HepG2 (cell line): ENCODE measurements at regions not wholly inside any gene's neighbourhood (a gene's known extent, or its start where the extent isn't known, plus 50 kb on each side); places are given as distances from the start of the nearest gene placed in this dataset.

Source experiments
- ATAC-seq: fragments of 200-7000 bp; cut with Tn5 transposase; 3 replicates; pipeline ENCODE4 v1.9.1; 2020; ENCODE audit warnings: mild to moderate bottlenecking, moderate library complexity
- BruUV-seq: library from RNA; stranded (reverse); fragments of 400-500 nt; replicated peaks from 2 replicates; lab custom pipeline; 2021; lab: Mats Ljungman, UMichigan
- CTCF ChIA-PET: fragments of 300-600 bp; formaldehyde crosslinking; extraction: SDS; loops from one replicate; lab custom pipeline; 2021; ENCODE audit warnings: low total read pairs, inconsistent platforms, low intra/inter-chr PET ratio; lab: Yijun Ruan, JAX
- POLR2A ChIA-PET: fragments of 350-600 bp; sonication (Branson Sonifier 250); formaldehyde crosslinking; loops from one replicate; lab custom pipeline; 2020; ENCODE audit warnings: antibody characterized with exemption, inconsistent platforms; lab: Yijun Ruan, JAX
- DNase-seq: peaks from one replicate; pipeline ENCODE4 v3.0.0-alpha.2; 2015; ENCODE audit warnings: low spot score
- FAIRE-seq: peaks from 3 replicates; lab custom pipeline; 2011; peaks lifted over from hg19 to GRCh38; lab: Jason Lieb, UNC
- H2AFZ ChIP-seq: one replicate; pipeline ENCODE4 v1.6.1; 2011; ENCODE audit warnings: low read length, inconsistent platforms
- H3K27ac ChIP-seq: fragments of 300-600 bp; 3 replicates; pipeline ENCODE4 v1.8.0; 2011; ENCODE audit warnings: mixed run types, mild to moderate bottlenecking, mixed read lengths, low read length, inconsistent platforms; ENCODE audit not compliant: insufficient read depth; ENCODE audit errors: extremely low read length
- H3K27me3 ChIP-seq, 2 experiments: fragments of 200-600 bp in 1 of 2; 2 replicates in 1 of 2; 3 replicates in 1 of 2; pipeline versions ENCODE4 v1.6.0 to v1.8.0; 2011; ENCODE audit warnings: low read length in 2 of 2, mild to moderate bottlenecking in 2 of 2, moderate library complexity in 2 of 2, inconsistent platforms in 1 of 2; ENCODE audit not compliant: insufficient read depth in 2 of 2, control insufficient read depth in 1 of 2
- H3K36me3 ChIP-seq, 2 experiments: fragments of 200-600 bp in 1 of 2; replicated peaks in 1 of 2; 2 replicates in 1 of 2; 3 replicates in 1 of 2; pipeline versions ENCODE4 v1.5.1 to v1.8.0; 2011; ENCODE audit warnings: low read length in 2 of 2, inconsistent platforms in 1 of 2; ENCODE audit not compliant: insufficient read depth in 2 of 2, control insufficient read depth in 1 of 2
- H3K4me1 ChIP-seq: 2 replicates; pipeline ENCODE4 v1.5.1; 2012; ENCODE audit warnings: low read length, inconsistent platforms; ENCODE audit not compliant: insufficient read depth
- H3K4me2 ChIP-seq: 2 replicates; pipeline ENCODE4 v1.6.0; 2011; ENCODE audit warnings: low read depth, low read length, inconsistent platforms
- H3K4me3 ChIP-seq, 3 experiments: fragments of 200-600 bp in 1 of 3; sonication (generic), shearing (Covaris generic) in 1 of 3; replicated peaks in 1 of 3; 2 replicates each; pipeline ENCODE4 v1.5.1; 2011 to 2016; ENCODE audit warnings: low read length in 3 of 3, inconsistent platforms in 2 of 3, low read depth in 2 of 3, mild to moderate bottlenecking in 2 of 3, control low read depth in 1 of 3, mixed read lengths in 1 of 3; ENCODE audit not compliant: insufficient read depth in 1 of 3
- H3K79me2 ChIP-seq: one replicate; pipeline ENCODE4 v1.6.1; 2011; ENCODE audit warnings: low read length, inconsistent platforms; ENCODE audit not compliant: insufficient read depth
- H3K9ac ChIP-seq: 2 replicates; pipeline ENCODE4 v1.6.0; 2011; ENCODE audit warnings: mild to moderate bottlenecking, low read depth, low read length, inconsistent platforms; ENCODE audit not compliant: insufficient read depth
- H3K9me3 ChIP-seq: 2 replicates; pipeline ENCODE4 v1.5.1; 2012; ENCODE audit warnings: mild to moderate bottlenecking, low read length
- H4K20me1 ChIP-seq: 2 replicates; pipeline ENCODE4 v1.6.0; 2011; ENCODE audit warnings: inconsistent platforms, mild to moderate bottlenecking, low read length, moderate library complexity; ENCODE audit not compliant: insufficient read depth
- CERS6 ChIP-seq: sonication (generic); formaldehyde crosslinking; IDR thresholded peaks from 2 replicates; pipeline ENCODE4 v1.5.0; 2020; ENCODE audit warnings: missing genetic modification reagents
- CSRNP1 ChIP-seq: sonication (generic); formaldehyde crosslinking; IDR thresholded peaks from 2 replicates; pipeline ENCODE4 v1.8.1; 2023; ENCODE audit warnings: mild to moderate bottlenecking, missing genetic modification reagents
- NFATC3 ChIP-seq: sonication (generic); formaldehyde crosslinking; IDR thresholded peaks from 2 replicates; pipeline ENCODE4 v1.5.1; 2020; ENCODE audit warnings: mild to moderate bottlenecking, missing genetic modification reagents
- SALL1 ChIP-seq: sonication (generic); formaldehyde crosslinking; IDR thresholded peaks from 2 replicates; pipeline ENCODE4 v1.8.0; 2022; ENCODE audit warnings: mild to moderate bottlenecking, missing genetic modification reagents
- SMC3 ChIP-seq: IDR thresholded peaks from 2 replicates; pipeline ENCODE4 v1.6.1; 2011; ENCODE audit warnings: low read length, improper control_type of control experiment
- SNAPC5 ChIP-seq: sonication (generic); formaldehyde crosslinking; IDR thresholded peaks from 2 replicates; pipeline ENCODE4 v1.8.1; 2023; ENCODE audit warnings: mild to moderate bottlenecking, missing genetic modification reagents, borderline replicate concordance
- TRAFD1 ChIP-seq: sonication (generic); formaldehyde crosslinking; IDR thresholded peaks from 2 replicates; pipeline ENCODE4 v1.5.1; 2020; ENCODE audit warnings: missing genetic modification reagents, mild to moderate bottlenecking, borderline replicate concordance
- ZMYM4 ChIP-seq: sonication (generic); formaldehyde crosslinking; IDR thresholded peaks from 2 replicates; pipeline ENCODE4 v1.8.1; 2023; ENCODE audit warnings: mild to moderate bottlenecking, missing genetic modification reagents
- ZNF292 ChIP-seq: sonication (generic); formaldehyde crosslinking; IDR thresholded peaks from 2 replicates; pipeline ENCODE4 v1.8.1; 2022; ENCODE audit warnings: mild to moderate bottlenecking, low read depth, missing genetic modification reagents, borderline replicate concordance
- ZNF547 ChIP-seq: sonication (generic); formaldehyde crosslinking; IDR thresholded peaks from 2 replicates; pipeline ENCODE4 v1.5.1; 2020; ENCODE audit warnings: mild to moderate bottlenecking, missing genetic modification reagents
- ZNF577 ChIP-seq: sonication (generic); formaldehyde crosslinking; IDR thresholded peaks from 2 replicates; pipeline ENCODE4 v1.4.0; 2020; ENCODE audit warnings: mild to moderate bottlenecking, low read depth, missing genetic modification reagents, borderline replicate concordance
- ZNF766 ChIP-seq: sonication (generic); formaldehyde crosslinking; IDR thresholded peaks from 2 replicates; pipeline ENCODE4 v1.5.0; 2020; ENCODE audit warnings: missing genetic modification reagents, borderline replicate concordance
- ZNF800 ChIP-seq: sonication (generic); formaldehyde crosslinking; IDR thresholded peaks from 2 replicates; pipeline ENCODE4 v1.4.0; 2020; ENCODE audit warnings: missing genetic modification reagents
- WGBS: methylation state at CpG from one replicate; pipeline ENCODE4 v1.1.6; 2017; ENCODE audit warnings: low lambda C conversion rate; 5-methylcytosine and 5-hydroxymethylcytosine counted together
- in situ Hi-C: cut with HindIII; loops from 2 replicates; pipeline ENCODE4 v1.10.0; 2017; ENCODE audit warnings: low pct_unique_long_range_greater_than_20kb; ENCODE audit not compliant: extremely low pct_ligation_motif_present
- intact Hi-C: fragments of 100-400 bp; cut with micrococcal nuclease; formaldehyde crosslinking; loops from one replicate; pipeline ENCODE4 v1.10.0; 2022; ENCODE audit not compliant: unreplicated experiment

GRCh38 chr12:126106706-126107105, 1041.5 kb downstream of the AACS start:
- Histone ChIP-seq H3K79me2 (no peaks in the 10 kb centered on the region), H2AFZ (no peak overlapping the region), H4K20me1 (no peaks in the 10 kb centered on the region), H3K4me2 (no peak overlapping the region), H3K4me3 (no peak overlapping the region), H3K9ac (no peak overlapping the region), H3K9me3 (peaks cover 94% of the 10 kb centered on the region), H3K36me3 (no peaks in the 10 kb centered on the region), H3K4me1 (no peaks in the 10 kb centered on the region), H3K27me3 (no peaks in the 10 kb centered on the region), H3K27ac (no peak overlapping the region)
- TF ChIP-seq ZNF577 (no peak), ZNF292 (CRISPR knock-in tag) (no peak), CERS6 (CRISPR knock-in tag) (no peak), TRAFD1 (CRISPR knock-in tag) (no peak)
- WGBS = 8% methylated on average over 4 of the region's 4 CpGs
- no peak for ATAC-seq
- POLR2A ChIA-PET = no interaction called here
- DNase-seq = no peak
- in situ Hi-C loops (no loop called here), intact Hi-C loops (no loop called here)
- no peak for FAIRE-seq
- CTCF ChIA-PET = no interaction called here
- no TSS peak for BruUV-seq

- DNase-seq (no peak), ATAC-seq (no peak), FAIRE-seq (no peak)
- H3K4me3 ChIP-seq = no peak overlapping the region
- no peak overlapping the region for H3K27ac ChIP-seq
- WGBS = 1% methylated on average over 13 of the region's 13 CpGs
- BruUV-seq = no TSS peak
- no peaks in the 10 kb centered on the region for H3K36me3 ChIP-seq
- H3K4me1 ChIP-seq = no peaks in the 10 kb centered on the region
- H3K9me3 ChIP-seq = peaks cover 95% of the 10 kb centered on the region
- H3K9ac ChIP-seq = no peak overlapping the region
- H3K79me2 ChIP-seq = no peaks in the 10 kb centered on the region
- intact Hi-C loops (no loop called here), in situ Hi-C loops (no loop called here)
- ChIA-PET POLR2A (no interaction called here), CTCF (no interaction called here)
- no peak overlapping the region for H2AFZ ChIP-seq
- H4K20me1 ChIP-seq = no peaks in the 10 kb centered on the region
- no peaks in the 10 kb centered on the region for H3K27me3 ChIP-seq
- no peak overlapping the region for H3K4me2 ChIP-seq
- TF ChIP-seq SNAPC5 (no peak), NFATC3 (CRISPR knock-in tag) (no peak), ZNF800 (CRISPR knock-in tag) (no peak), ZNF547 (CRISPR knock-in tag) (no peak), CSRNP1 (no peak), SALL1 (no peak), ZMYM4 (CRISPR knock-in tag) (no peak), ZNF766 (CRISPR knock-in tag) (no peak), SMC3 (no peak)
Observed at GRCh38 chr12:126107659-126108058, 1042.4 kb downstream of the AACS start.
